ENCODE measurements at regions not wholly inside any gene's neighbourhood (a gene's known extent, or its start where the extent isn't known, plus 50 kb on each side); places are given as distances from the start of the nearest gene placed in this dataset.

DNA sequence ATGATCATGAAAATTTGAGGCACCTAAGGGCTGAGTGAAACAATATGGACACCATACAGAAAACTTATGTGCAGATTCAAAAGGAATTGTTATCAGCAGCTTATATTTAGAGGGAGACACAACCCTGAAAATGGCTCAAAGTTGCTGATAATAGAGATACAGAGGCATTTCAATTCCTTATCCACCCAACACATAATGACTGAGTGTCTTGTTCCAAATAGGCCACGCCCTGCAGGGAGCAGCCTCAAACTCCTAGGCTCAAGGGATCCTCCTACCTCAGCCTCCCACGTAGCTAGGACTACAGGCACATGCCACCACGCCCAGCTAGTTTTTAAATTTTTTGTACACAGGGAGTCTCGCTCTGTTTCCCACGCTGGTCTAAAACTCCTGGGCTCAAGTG lies 79.0 kb downstream of the LBH start:
- DNase-seq = no peak

DNA sequence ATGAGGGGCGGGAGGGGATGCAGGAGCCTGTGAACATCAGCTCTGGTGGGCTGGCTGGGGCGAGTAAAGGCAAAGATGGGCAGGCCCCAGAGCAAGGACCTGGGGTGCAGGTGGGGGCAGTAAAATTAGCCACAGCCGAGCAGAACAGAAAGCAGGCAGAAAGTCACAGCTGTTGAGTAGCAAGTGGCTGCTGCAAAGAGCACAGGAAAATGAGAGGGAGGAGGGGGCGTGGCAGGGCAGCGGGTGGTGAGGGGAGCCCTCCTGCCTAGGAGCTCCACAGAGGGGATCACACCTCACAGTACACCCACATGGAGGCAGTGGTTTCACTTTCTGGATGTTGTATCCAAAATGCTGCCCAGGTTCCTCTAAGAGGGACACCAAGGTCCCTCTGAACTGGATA lies 79.6 kb downstream of the LBH start:
- DNase-seq = no peak

- DNase-seq = no peak
Observed at GRCh38 chr2:30311711-30312110, 80.4 kb downstream of the LBH start.

- DNase-seq = no peak
Observed at GRCh38 chr2:30312916-30313315, 81.6 kb downstream of the LBH start.

GRCh38 chr2:30314981-30315380 lies 83.6 kb downstream of the LBH start:
- DNase-seq = no peak

DNA sequence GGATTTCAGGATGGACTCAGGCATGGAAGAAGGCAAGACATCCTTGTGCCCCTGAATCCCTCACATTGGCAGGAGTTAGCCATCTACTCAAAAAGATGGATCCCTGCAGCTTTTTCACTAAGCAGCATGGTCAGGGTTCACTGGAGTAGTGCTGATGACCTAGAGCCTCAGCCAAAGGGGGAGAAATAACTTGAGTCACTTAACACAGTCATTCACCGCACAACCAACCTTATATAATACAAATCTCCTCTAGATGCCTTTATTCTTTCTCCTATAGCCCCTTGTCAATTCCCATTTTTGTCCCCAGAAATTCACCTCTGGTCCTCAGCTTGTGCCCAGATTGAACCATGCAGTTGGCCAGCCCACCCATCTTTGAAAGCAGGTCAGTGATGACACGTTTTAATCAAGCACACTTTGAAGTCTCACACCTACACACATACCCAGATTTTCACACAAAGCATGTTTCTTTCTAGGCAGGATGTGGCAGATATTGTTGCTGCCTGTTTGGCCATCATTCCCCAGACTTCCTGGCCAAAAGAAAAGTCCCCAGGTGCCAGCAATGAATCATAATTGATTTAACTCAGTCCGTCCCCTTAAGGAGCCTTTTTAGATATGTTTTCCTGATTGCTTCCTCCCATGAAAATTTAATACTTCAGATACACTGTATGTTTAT lies 84.2 kb downstream of the LBH start:
- peak; percentile 62 for DNase-seq

DNA sequence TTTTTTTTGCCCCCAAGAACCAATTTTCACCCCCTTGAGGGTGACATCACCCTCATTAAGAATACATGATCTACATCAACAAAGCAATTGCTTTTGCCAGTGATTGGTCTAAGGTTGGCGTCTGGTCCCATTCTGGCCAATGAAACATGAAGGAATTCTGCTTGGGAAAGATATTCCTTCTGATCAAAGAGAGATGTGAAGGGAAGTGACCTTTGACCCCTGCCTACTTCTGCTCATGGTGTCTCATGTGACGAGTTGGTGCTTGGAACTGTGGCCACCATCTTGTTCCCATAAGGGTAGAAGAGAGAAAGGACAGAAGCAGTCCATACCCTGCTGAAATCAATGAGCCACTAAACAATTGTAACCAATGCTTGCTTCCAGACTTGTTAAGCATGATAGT lies 85.1 kb downstream of the LBH start:
- no peak for DNase-seq

DNA sequence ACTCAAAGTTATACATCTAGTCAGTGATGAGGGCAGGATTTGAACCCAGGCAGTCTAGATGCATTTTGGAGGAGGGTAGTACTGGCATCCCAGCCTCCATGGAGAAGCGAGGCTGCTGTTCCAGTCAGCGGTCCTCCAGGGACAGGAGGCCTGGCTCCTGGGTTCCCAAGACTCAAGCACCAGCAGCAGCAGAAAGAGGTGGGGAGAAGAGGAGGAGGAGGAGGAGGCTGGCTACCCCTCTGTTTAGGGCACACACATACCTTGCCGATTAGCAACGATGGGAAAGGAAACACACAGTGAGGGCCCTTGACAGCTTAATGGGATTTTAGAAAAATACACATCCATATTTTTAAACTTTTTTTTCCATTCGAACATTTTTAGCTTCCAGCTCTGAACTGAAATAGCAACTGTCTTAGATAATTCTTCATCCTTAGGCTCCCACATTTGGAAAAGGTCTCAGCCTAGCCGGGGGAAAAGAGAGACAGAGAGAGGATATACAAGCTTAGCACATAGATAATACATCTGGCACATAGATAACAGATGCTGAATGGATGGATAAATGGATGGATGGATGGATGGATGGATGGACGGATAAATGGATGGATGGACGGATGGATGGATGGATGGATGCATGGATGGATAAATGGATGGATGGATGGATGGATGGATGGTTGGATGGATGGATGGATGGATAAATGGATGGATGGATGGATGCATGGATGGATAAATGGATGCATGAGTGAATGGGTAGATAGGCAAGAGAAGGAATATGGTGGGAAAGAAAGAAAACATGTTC lies 87.9 kb downstream of the LBH start:
- DNase-seq = no peak

GRCh38 chr2:30321466-30321865 lies 90.1 kb downstream of the LBH start:
- no peak for DNase-seq

GRCh38 chr2:30323499-30323898 lies 92.2 kb downstream of the LBH start:
- no peak for DNase-seq

GRCh38 chr2:30324245-30324908 lies 93.0 kb downstream of the LBH start:
- no peak for DNase-seq

DNA sequence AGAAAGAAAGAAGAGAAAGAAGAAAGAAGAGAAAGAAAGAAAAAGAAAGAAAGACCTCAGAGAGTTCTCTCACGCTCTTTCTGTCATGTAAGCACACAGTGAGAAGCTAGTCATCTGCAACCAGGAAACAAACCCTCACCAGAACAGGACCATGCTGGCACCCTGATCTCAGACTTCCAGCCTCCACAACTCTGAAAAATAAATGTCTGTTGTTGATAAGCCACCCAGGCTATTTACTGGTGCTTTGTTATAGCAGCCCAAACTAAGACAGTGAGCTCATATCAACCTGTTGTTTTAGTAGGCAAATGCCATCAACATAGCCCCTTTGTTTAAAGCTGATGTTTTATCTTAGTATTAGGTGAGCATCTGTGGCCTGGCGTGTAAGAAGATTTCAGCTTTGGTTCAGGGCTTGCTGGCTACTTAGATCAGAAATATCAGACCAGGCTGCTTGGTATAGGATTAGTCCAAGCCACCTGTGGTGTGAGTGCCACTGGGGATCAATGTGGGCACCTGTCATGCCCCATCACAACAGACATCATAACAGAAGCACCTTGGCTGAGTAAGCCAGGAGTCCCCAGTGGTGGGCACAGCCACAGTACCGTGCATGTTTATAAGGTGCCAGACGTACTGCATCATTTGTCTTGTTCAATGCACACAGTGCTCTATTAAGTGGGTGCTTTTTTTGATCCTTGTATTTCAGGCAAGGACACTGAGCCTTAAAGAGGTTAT lies 94.4 kb downstream of the LBH start:
- DNase-seq = no peak

DNA sequence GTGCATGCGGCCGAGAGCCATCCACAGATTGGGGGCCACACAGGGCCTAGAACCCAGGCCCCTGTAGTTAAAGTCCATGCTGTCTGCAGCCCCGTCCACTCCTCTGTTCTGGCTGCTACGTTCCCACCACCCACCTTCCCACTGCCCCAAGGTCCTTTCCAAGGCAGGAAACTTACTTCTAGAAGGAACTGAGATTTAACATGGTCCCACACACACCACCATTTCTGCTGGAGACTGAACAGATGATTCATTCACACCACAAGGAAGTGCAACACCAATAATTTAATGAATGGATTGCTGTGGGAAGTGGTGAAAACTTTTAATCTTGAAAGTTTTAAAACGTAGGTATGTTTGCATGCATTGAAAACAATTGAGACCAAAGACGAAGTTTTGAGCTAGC lies 95.2 kb downstream of the LBH start:
- no peak for DNase-seq

DNA sequence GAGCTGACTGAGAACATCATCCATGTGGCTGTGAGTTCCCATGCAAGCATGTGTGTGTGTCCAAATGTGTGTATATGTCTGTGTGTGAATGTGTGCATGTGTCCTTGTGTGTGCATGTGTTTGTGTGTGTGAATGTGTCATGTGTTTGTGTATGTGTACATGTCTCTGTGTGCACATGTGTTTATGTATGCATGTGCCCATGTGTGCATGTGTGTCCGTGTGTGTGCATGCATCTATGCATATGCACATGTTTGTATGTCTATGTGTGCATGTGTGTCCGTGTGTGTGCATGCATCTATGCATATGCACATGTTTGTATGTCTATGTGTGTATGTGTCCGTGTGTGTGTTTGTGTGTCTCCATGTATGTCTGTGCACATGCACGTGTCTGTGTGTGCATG lies 99.7 kb downstream of the LBH start:
- no peak for DNase-seq

DNA sequence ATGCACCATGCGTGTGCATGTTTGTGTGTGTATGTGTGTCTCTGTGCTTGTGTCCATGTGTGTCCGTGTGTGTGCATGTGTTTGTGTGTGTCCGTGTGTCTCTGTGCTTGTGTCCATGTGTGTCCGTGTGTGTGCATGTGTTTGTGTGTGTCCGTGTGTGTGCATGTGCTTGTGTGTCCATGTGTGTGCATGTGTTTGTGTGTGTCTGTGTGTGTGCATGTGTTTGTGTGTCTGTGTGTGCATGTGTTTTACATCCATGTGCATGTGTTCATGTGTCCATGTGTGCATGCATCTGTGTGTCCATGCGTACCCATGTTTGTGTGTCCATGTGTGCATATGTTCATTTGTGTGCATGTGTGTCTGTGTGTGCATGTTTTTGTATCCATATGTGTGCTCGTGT lies 100.5 kb downstream of the LBH start:
- DNase-seq = no peak

DNA sequence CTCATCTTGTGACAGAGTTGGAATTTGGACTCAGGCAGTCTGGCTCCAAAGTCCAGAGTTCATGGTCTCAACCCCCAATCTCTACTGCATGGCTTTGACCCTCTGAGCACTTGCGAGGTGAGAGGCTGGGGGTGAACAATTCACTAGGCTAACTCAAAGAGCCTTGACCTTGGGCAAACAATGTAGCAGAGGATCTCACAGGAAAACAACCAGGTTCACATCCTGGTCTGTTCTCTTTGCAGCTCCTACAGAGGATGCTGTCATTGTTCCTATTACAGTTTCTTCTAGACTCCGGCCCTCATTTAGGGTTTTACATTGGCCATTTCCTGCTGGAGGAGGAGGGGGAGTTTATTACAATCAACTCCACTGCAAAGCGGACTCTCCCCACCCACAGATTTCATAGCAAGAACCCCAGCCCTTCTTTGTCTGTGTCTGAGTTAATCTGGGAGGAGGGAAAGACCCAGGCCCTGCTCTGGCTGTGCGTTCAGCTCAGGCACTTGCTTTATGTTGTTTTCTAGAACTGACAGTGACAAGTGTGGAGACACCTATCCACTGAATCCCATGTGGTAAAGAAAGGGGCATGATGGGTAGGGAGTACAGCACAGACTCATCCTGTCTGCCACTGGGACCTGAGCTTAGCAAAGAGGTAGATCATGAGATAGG lies 101.6 kb downstream of the LBH start:
- peak; percentile 35 for DNase-seq

DNA sequence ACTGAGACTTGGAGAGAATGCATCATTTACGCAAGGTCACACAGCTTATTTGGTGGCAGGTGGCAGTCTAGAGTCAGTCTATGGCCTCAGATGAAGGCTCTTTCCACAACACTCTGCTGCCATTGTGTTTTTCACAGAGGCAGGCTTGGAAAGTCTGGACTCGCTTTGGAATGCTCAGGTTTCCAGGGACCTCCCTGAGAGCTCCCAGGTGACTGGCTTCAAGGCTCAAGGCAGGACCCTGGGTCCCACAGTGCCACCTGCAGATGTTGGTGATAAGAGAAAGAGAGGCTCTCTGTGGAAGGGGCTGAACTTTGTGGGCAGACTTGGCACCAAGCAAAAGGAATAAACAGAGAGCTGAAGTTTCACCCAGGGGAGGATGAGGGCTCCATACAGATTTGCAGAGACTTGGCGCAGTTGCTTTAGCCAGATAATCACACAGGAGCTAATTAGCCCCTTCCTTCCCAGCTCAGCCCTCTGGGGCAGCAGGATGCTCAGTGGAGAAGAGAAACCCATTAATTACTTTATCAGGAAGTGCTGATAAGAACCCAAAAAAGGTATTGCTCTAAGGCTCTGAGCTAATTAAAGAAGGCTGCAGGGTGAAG lies 103.5 kb downstream of the LBH start:
- no peak for DNase-seq

- no peak for DNase-seq
Observed at GRCh38 chr2:30336084-30336483, 104.8 kb downstream of the LBH start.

GRCh38 chr2:30336978-30337841 lies 105.9 kb downstream of the LBH start:
- DNase-seq = peak; percentile 86

DNA sequence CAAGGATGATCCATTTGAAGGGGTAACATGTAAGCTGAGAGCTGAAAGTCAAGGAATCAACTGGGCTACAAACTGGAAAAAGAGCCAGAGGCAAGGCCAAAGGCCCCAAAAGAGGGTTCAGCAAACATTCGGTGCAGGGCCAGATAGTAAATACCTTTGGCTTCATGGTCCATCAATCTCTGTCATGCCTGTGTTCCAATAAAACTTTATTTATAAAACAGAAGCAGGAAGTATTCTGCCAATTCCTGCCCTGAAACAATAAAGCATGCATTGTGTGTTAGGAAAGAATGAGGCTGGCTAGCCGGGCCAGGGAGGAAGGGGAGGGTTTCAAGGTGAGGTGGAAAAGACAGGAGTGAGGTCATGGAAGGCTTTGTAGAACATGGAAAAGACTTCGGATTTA lies 107.1 kb downstream of the LBH start:
- no peak for DNase-seq

- no peak for DNase-seq
Observed at GRCh38 chr2:30339071-30339470, 107.7 kb downstream of the LBH start.

All from activated CD4-positive, alpha-beta T cell treated with anti-CD3 and anti-CD28 coated beads, Interleukin-10, Interleukin-2, amounts not matched to agents 100 ng/mL and 50 ng/mL, durations not matched to agents 16 hours and 8 hours (primary cell).